ENCODE measurements at regions not wholly inside any gene's neighbourhood (a gene's known extent, or its start where the extent isn't known, plus 50 kb on each side); places are given as distances from the start of the nearest gene placed in this dataset.
"Not testable (repeated sequence)": the region's sequence is repeated elsewhere in the genome, so short reads cannot be mapped to it uniquely, and the experiment has no call there.

- Mint-ChIP-seq H3K4me3 (no peak overlapping the region), H3K9me3 (peaks cover 0 to 10% (median 2%) of the 10 kb centered on the region in 9 donors), H3K27me3 (no peaks in the 10 kb centered on the region), H3K27ac (no peak overlapping the region), H3K4me1 (no peaks in the 10 kb centered on the region), H3K36me3 (peaks cover 0 to 8% (median 0%) of the 10 kb centered on the region in 3 donors)
- ATAC-seq (no peak), DNase-seq (no peak)
- POLR2A ChIA-PET = no interaction called here
Measured at GRCh38 chrX:25878806-25879205, 259.3 kb upstream of the MAGEB18 start.

- H3K36me3 Mint-ChIP-seq, H3K4me1 Mint-ChIP-seq, H3K27me3 Mint-ChIP-seq: not testable (repeated sequence)
Measured at GRCh38 chrX:25882503-25882902, 255.6 kb upstream of the MAGEB18 start.

GRCh38 chrX:25897758-25898157, 240.4 kb upstream of the MAGEB18 start:
- POLR2A ChIA-PET = no interaction called here
- no peaks in the 10 kb centered on the region for H3K4me1 Mint-ChIP-seq
- no peak for DNase-seq

More at GRCh38 chrX:25882503-25882902, 255.6 kb upstream of the MAGEB18 start:
- H3K4me3 Mint-ChIP-seq, POLR2A ChIA-PET, DNase-seq, H3K27ac Mint-ChIP-seq, ATAC-seq: not testable (repeated sequence)
- H3K9me3 Mint-ChIP-seq = peaks cover 0 to 20% (median 3%) of the 10 kb centered on the region in 9 donors

DNA sequence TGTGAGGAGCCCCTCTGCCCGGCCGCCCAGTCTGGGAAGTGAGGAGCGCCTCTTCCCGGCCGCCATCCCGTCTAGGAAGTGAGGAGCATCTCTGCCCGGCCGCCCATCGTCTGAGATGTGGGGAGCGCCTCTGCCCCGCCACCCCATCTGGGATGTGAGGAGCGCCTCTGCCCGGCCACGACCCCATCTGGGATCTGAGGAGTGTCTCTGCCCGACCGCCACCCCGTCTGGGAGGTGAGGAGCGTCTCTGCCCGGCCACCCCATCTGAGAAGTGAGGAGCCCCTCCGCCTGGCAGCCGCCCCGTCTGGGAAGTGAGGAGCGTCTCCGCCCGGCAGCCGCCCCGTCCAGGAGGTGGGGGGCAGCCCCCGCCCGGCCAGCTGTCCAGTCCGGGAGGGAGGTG, 232.4 kb upstream of the MAGEB18 start:
- ATAC-seq, H3K4me3 Mint-ChIP-seq, DNase-seq, H3K27ac Mint-ChIP-seq, H3K4me1 Mint-ChIP-seq, POLR2A ChIA-PET, H3K36me3 Mint-ChIP-seq, H3K27me3 Mint-ChIP-seq: not testable (repeated sequence)
- H3K9me3 Mint-ChIP-seq = peaks cover 0 to 21% (median 5%) of the 10 kb centered on the region in 9 donors

More at GRCh38 chrX:25897758-25898157, 240.4 kb upstream of the MAGEB18 start:
- no peak overlapping the region for H3K4me3 Mint-ChIP-seq
- no peak overlapping the region for H3K27ac Mint-ChIP-seq
- H3K9me3 Mint-ChIP-seq = peaks cover 0 to 28% (median 13%) of the 10 kb centered on the region in 9 donors
- no peak for ATAC-seq
- peaks cover 0 to 16% (median 0%) of the 10 kb centered on the region in 3 donors for H3K36me3 Mint-ChIP-seq
- no peaks in the 10 kb centered on the region for H3K27me3 Mint-ChIP-seq

DNA sequence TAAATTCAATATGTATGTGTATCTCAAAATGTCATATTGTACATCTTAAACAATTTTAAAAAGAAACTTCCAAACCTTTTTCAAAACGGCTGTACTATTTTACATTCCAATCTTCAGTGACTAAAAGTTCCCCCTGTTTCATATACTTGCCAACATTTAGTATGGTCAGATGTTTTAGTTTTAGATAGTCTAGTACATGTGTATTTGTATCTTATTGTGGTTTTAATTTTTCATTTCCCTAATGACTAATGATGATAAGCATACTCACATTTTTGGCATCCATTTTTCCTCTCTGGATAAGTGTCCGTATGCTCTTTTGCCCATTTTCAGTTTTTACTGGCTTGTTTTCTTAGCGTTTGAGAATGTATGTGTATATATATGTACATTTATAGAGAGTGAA, 212.2 kb upstream of the MAGEB18 start:
- Mint-ChIP-seq H3K9me3 (peaks cover 0 to 8% (median 1%) of the 10 kb centered on the region in 9 donors), H3K27ac (no peak overlapping the region), H3K27me3 (no peaks in the 10 kb centered on the region), H3K4me3 (no peak overlapping the region), H3K4me1 (no peaks in the 10 kb centered on the region), H3K36me3 (no peaks in the 10 kb centered on the region)
- ATAC-seq (no peak), DNase-seq (no peak)
- POLR2A ChIA-PET = no interaction called here

DNA sequence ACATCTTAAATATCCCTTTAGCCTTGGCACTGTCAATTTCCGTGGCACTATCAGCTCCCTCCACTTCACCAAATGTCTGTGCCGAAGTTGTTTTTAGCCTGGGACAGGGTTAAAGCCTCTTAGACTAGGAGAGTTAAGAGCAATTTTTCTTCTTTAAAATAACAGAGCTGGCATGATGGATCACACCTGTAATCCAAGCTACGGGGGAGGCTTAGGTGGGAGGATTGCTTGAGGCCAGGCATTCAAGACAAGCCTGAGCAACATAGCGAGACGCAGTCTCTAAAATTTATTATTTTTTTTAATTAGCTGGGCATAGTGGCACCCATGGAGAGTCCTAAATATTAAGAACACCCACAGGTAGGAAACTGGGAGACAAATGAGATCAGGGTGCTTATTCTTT, 209.8 kb upstream of the MAGEB18 start:
- DNase-seq (no peak), ATAC-seq (no peak)
- no peaks in the 10 kb centered on the region for H3K36me3 Mint-ChIP-seq
- H3K4me1 Mint-ChIP-seq = no peaks in the 10 kb centered on the region
- POLR2A ChIA-PET = no interaction called here
- no peaks in the 10 kb centered on the region for H3K27me3 Mint-ChIP-seq
- H3K9me3 Mint-ChIP-seq = peaks cover 0 to 8% (median 2%) of the 10 kb centered on the region in 9 donors
- no peak overlapping the region for H3K4me3 Mint-ChIP-seq
- no peak overlapping the region for H3K27ac Mint-ChIP-seq

DNA sequence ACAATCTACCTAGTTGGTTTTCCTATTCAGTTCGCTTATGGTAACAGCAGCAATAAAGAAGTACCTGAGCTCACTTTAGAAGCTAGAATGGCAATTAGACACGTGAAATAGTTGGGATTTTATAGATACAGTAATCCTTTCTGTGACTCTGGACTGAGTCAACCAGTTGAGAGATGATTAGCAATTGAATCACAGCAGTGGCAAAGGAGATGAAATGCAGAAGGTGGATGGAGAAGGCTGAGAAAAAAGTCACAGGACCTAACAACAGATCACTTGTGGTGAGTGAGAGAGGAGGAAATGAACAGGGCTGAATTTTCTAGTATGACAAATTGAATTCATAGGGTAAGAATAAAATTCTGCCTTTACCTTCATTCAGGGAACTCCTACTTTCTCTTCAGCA, 197.1 kb upstream of the MAGEB18 start:
- Mint-ChIP-seq H3K27me3 (no peaks in the 10 kb centered on the region), H3K4me1 (no peaks in the 10 kb centered on the region), H3K4me3 (no peak overlapping the region), H3K27ac (no peak overlapping the region), H3K36me3 (no peaks in the 10 kb centered on the region), H3K9me3 (peaks cover 0 to 29% (median 8%) of the 10 kb centered on the region in 9 donors)
- POLR2A ChIA-PET = no interaction called here
- no peak for DNase-seq
- ATAC-seq = no peak

- Mint-ChIP-seq H3K27ac (no peak overlapping the region), H3K36me3 (no peaks in the 10 kb centered on the region), H3K27me3 (no peaks in the 10 kb centered on the region), H3K4me3 (no peak overlapping the region), H3K9me3 (peaks cover 0 to 29% (median 9%) of the 10 kb centered on the region in 9 donors), H3K4me1 (no peaks in the 10 kb centered on the region)
- ATAC-seq (no peak), DNase-seq (no peak)
- POLR2A ChIA-PET = no interaction called here
Measured at GRCh38 chrX:25941559-25942250, 196.4 kb upstream of the MAGEB18 start.

GRCh38 chrX:25968920-25969319, 169.2 kb upstream of the MAGEB18 start:
- POLR2A ChIA-PET = no interaction called here
- no peak overlapping the region for H3K4me3 Mint-ChIP-seq
- H3K9me3 Mint-ChIP-seq = peaks cover 0 to 43% (median 3%) of the 10 kb centered on the region in 9 donors
- no peaks in the 10 kb centered on the region for H3K27me3 Mint-ChIP-seq
- DNase-seq = no peak
- no peak for ATAC-seq
- peaks cover 0 to 20% (median 0%) of the 10 kb centered on the region in 3 donors for H3K36me3 Mint-ChIP-seq
- no peak overlapping the region for H3K27ac Mint-ChIP-seq
- no peaks in the 10 kb centered on the region for H3K4me1 Mint-ChIP-seq

GRCh38 chrX:25976683-25977310, 161.3 kb upstream of the MAGEB18 start:
- Mint-ChIP-seq H3K27me3 (no peaks in the 10 kb centered on the region), H3K36me3 (no peaks in the 10 kb centered on the region), H3K4me3 (no peak overlapping the region), H3K27ac (no peak overlapping the region), H3K4me1 (no peaks in the 10 kb centered on the region), H3K9me3 (peaks cover 0 to 19% (median 6%) of the 10 kb centered on the region in 9 donors)
- no peak for ATAC-seq
- POLR2A ChIA-PET = no interaction called here
- no peak for DNase-seq

GRCh38 chrX:25998687-25999086, 139.5 kb upstream of the MAGEB18 start:
- Mint-ChIP-seq H3K27ac (no peak overlapping the region), H3K36me3 (no peaks in the 10 kb centered on the region), H3K27me3 (no peaks in the 10 kb centered on the region), H3K4me3 (no peak overlapping the region), H3K4me1 (no peaks in the 10 kb centered on the region), H3K9me3 (peaks cover 0 to 4% (median 0%) of the 10 kb centered on the region in 9 donors)
- DNase-seq (no peak), ATAC-seq (no peak)
- POLR2A ChIA-PET = no interaction called here

- no peaks in the 10 kb centered on the region for H3K4me1 Mint-ChIP-seq
- ATAC-seq = no peak
- peaks cover 0 to 23% (median 3%) of the 10 kb centered on the region in 9 donors for H3K9me3 Mint-ChIP-seq
- H3K27me3 Mint-ChIP-seq = no peaks in the 10 kb centered on the region
- DNase-seq = no peak
- peaks cover 0 to 4% (median 0%) of the 10 kb centered on the region in 3 donors for H3K36me3 Mint-ChIP-seq
- no peak overlapping the region for H3K4me3 Mint-ChIP-seq
- H3K27ac Mint-ChIP-seq = no peak overlapping the region
- POLR2A ChIA-PET = no interaction called here
Measured at GRCh38 chrX:26007462-26007861, 130.7 kb upstream of the MAGEB18 start.

DNA sequence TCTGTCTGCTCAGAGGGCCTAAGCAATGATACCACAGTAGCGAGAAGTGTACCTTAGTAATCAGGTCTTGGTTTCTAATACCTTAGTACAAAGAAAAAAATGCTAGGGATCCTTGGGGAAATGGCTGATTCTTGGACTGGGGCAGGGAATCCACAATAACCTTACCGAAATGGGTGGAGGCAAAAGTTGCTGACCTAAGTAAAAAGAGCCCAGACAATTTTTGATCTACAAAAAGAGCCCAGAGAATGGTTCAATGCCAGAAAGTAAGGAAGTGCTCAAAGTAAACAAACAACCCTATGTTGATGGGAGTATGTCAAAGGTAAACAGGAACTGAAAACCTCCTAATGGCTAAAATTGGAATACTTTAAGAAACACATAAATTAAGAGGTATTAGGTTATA, 130.1 kb upstream of the MAGEB18 start:
- Mint-ChIP-seq H3K9me3 (peaks cover 0 to 23% (median 3%) of the 10 kb centered on the region in 9 donors), H3K4me3 (no peak overlapping the region), H3K27me3 (no peaks in the 10 kb centered on the region), H3K4me1 (no peaks in the 10 kb centered on the region), H3K27ac (no peak overlapping the region), H3K36me3 (peaks cover 0 to 4% (median 0%) of the 10 kb centered on the region in 3 donors)
- no peak for ATAC-seq
- POLR2A ChIA-PET = no interaction called here
- no peak for DNase-seq

DNA sequence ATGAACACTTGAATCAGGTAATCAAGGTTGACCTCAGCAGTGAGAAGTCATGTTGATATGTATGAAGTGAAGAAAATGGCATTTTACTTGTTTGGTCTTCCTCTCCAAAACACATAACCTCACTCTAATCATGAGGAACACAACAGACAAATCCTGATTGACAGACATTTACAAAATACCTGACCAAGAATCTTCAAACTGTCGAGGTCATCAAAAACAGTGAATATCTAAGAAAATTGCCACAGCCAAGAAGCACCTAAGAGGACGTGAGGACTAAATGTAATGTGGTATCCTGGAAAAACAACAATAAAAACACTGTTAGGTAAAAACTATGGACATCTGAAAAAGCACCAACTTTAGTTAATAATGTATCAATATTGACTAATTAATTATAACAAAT, 129.5 kb upstream of the MAGEB18 start:
- POLR2A ChIA-PET = no interaction called here
- peaks cover 0 to 4% (median 0%) of the 10 kb centered on the region in 3 donors for H3K36me3 Mint-ChIP-seq
- H3K9me3 Mint-ChIP-seq = peaks cover 0 to 23% (median 3%) of the 10 kb centered on the region in 9 donors
- no peak overlapping the region for H3K4me3 Mint-ChIP-seq
- DNase-seq (no peak), ATAC-seq (no peak)
- no peaks in the 10 kb centered on the region for H3K4me1 Mint-ChIP-seq
- no peak overlapping the region for H3K27ac Mint-ChIP-seq
- H3K27me3 Mint-ChIP-seq = no peaks in the 10 kb centered on the region
